ENCODE measurements at regions not wholly inside any gene's neighbourhood (a gene's known extent, or its start where the extent isn't known, plus 50 kb on each side); places are given as distances from the start of the nearest gene placed in this dataset.

DNA sequence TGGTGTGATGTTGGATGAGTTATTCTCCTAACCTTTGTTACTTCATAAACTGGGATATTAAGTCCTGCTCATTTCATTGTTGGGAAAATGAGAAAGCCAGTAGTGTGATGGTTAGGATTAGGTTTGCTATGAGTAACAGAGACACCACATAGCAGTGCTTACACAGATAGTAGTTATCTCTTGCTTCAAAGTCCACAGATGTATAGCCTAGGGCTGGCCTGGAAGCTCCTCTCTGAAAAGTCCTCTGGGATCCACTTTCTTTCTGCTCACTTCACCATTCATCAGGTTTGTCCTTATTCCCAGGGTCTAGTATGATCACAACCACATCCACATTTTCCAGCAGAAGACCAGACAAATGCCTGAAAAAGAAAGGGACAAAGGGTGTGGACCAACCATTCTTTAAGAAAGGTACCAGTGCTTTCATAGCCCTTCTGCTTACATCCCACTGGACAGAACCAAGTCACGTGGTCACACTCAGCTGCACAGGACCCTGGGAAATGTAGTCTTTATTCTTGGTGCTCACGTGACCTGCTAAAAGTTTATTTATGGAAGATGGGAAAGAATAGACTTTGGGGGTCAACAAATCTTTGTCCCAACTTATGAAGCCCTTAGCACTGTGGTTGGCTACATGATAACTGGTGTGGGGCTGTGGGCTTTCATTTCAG lies 108.9 kb downstream of the INSIG2 start:
- DNase-seq (ENCODE audit: low read depth in 2 of 2), result no peak

DNA sequence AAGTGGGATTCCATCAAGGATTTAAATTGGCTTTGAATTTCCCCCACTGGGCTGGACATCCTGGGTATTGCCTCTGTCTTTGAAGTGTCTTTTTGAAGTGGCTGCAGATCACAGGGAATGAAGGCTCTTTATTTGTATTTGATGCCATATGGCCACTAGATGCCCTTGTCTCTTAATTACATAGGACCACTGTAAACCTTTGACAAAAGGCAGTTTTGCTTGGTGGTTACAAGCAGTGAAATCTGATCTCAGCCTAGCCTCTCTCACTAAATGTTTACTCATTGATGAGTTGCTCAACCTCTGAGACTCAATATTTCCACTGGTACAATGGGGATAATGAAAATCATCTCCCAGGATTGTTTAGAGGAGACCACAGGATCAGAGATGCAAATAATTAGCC lies 102.2 kb downstream of the INSIG2 start:
- no peak for DNase-seq (ENCODE audit: low read depth in 2 of 2)

DNA sequence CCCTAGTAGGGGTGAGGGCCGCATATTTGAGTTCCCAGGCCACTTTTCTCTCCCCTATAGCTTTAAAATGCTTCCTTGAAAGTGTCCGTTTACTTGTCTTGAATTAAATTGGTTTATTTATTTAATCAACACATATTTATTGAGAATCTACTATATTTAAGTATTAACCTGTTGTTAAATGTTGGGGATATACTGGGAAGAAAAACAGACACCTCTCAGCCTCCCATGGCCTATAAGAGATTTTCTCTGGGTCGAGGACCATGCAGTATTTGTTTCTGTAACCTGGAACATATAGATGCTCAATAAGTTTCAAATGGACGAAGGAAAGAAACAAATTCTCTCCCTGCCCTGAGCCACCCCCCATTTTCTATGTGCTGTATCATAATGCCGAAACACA lies 98.6 kb downstream of the INSIG2 start:
- no peak for DNase-seq (ENCODE audit: low read depth in 2 of 2)

DNA sequence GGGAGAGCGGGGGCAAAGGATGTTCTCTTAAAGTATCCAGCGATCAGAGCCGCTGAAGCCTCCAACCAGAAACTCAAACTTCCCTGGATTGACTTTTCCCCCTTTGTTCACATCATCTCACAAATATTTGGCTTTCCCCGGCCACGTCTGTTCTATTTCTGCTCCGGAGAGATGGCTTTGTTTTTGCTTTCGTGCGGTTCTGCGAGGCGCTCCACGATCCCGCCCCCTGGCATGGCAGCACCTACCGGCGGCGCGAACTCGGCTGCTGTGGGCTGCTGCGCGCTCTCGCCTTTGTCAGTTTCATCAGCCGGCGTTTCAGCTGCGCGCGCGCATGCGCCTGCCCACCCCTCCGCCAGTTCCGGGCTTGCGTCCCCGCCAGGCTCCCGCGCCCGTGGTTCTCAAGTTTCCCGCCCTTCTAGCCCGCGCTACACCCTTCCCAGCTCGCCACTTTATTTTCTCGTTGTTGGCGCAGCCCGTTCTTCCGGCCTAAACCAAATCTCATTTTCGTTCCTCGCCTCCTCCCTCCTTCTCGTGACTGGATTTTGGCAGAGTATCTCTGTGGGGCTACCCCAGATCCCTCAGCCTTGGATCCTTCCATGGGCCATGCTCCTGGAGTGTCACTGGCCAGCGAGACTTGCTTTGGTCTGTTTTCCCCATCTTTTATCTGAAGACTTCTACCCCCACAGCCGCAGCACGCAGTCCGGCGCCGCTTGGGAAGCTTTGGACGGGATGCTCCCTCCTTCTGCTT lies 98.0 kb downstream of the INSIG2 start:
- peak; percentile 75 to 80 for DNase-seq (ENCODE audit: low read depth in 2 of 2)

DNA sequence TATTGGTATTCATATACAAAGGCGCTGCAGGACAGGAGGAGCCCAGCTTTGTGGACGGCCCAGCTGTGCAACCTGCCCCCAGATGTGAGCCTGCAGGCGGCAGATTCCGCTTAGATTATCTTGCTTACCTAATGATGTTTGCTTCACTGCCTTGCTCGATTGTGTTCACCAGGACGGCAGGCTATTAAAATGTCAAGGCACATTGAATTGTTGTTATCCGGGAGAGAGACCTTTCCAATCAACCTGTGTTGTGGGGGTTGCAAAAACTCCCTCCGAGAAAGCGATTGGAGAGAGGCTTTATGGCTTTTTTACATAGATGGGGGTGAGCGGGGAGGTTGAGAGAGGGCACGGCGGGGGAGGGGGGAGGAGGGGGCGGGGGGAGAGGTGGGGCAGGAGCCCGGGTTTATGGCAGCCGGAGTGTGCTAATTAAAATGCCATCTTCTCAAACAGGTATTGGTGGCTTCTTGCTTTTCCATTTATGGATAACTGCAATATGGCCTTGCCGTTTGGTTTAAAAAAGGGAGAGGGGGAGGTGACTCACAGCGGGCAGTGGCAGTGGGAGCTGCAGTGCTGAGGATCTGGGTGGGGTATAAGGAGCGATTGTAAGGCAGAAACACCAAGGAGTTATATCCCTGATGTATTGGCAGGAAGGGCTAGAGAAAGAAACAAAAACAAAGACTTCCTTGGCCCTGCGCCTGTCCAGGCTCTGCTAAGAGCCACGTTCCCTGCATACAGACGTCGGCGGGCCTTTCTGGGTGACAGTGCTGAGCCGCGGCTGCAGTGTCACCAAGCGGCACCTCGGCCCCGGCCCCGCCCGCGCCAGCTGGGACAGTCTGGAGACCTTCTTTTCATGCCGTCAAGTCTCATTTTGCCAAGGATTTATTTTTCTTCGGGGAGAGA lies 97.2 kb downstream of the INSIG2 start:
- DNase-seq (ENCODE audit: low read depth in 2 of 2), result peak; percentile 28 to 31

DNA sequence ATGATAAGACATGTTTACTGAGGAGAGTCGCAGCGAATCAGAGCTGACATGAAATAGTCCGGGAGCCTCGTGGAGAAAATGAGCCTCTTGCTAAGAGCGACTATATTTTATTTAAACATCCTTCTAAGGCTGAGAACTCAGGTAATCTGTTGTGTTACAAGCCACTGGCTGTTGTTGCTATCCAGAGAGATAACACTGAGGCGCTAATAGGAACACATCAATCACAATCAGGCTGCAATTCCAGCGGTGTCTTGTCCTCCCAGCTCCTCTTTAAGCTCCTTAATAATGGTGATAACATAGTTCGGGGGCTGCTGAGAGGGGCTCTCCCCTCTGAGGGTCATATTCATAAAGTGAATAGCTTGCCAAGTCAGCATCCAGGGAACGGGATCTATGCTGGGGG lies 95.1 kb downstream of the INSIG2 start:
- DNase-seq (ENCODE audit: low read depth in 2 of 2), result no peak

DNA sequence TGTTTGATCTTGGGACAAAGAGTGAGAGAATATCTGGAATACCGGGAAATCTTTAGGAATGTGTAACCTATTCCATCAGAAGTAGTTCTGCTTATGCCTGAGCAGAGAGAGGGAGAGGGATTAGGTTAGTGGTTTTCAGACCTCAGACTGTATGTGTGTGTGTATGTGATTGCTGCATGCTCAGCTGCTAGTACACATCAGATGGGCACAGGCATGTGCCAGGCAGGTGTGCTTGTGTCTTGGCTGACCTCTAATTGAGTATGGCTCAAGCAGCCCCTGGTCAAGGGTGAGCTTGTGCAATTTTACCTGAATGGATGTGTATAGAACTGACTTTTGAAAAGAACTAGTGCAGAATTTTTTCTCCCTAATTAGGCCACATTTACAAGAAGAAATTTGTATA lies 91.2 kb downstream of the INSIG2 start:
- DNase-seq (ENCODE audit: low read depth in 2 of 2), result no peak

DNA sequence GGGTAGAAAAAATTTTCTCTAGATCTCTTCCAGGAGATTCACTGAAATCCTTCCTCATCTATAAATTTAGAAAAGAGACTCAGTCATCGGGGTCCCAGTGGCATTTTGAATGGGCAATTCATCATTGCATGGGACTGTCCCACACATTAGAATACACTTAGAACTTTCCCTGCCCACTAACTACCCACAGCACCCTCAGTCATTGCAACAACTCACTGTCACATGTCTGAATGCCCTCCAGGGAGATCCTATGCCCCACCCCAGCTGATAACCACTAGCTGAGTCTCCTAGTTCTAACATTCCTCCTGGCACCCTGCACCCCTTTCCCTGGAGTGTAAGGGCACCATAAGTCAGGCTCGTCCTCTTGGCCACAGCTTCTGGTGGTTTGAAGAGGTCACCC lies 89.6 kb downstream of the INSIG2 start:
- DNase-seq (ENCODE audit: low read depth in 2 of 2), result no peak

DNA sequence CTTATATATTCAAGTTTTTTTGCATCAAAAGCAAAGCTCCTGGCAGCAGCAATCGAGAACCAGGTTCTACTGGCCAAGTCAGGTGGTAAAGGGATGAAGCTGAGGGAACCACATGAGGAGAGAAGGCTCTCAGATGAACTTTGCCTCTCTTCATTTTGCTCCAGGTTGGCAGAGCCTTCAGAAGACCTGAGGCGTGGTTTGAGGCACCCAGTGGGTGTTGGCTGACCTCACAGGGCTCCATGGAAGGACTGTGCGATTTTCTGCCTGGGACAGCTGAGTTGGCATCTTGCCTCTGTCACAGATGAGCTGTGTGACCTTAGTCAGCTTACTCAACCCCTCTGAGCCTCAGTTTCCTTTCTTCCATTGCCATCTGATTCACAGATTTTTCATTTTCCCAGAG lies 89.0 kb downstream of the INSIG2 start:
- DNase-seq (ENCODE audit: low read depth in 2 of 2), result no peak

DNA sequence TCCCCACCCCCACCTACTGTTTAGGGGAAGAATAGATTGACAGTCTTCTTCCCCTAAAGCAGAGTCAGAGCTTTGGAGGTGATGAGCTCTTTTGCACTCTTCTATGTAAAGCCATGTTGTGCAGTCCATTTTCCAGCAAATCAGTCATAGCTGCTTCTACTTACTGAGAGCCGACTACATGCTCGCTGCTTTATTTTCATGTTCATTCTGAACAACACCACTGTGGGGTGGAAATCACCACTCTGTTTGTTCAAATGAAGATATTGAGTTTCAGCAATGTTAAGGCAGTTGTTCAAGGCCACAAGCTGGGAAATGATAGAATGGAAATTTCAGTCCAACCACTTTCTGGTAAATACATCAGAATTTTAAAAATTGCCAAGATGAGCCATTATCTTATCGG lies 88.3 kb downstream of the INSIG2 start:
- no peak for DNase-seq (ENCODE audit: low read depth in 2 of 2)

DNA sequence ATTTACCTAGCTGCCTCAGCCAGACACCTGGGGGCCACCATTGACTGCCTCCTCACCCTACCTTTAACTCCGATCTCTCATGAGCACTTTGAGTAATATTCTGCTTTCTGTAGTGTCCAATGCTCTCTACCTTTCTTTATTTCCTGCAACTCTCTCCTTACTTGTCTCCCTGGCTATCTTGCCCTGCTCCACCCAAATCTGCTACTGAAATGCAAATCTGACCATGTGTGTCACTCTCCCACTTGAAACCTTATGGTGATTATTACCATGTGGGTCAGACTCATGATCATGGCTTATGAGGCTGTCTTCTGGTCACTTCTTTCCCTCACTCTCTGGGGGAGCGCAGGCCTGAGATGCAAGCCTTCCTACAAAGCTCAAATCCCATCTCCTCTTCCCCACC lies 83.3 kb downstream of the INSIG2 start:
- DNase-seq (ENCODE audit: low read depth in 2 of 2), result no peak

DNA sequence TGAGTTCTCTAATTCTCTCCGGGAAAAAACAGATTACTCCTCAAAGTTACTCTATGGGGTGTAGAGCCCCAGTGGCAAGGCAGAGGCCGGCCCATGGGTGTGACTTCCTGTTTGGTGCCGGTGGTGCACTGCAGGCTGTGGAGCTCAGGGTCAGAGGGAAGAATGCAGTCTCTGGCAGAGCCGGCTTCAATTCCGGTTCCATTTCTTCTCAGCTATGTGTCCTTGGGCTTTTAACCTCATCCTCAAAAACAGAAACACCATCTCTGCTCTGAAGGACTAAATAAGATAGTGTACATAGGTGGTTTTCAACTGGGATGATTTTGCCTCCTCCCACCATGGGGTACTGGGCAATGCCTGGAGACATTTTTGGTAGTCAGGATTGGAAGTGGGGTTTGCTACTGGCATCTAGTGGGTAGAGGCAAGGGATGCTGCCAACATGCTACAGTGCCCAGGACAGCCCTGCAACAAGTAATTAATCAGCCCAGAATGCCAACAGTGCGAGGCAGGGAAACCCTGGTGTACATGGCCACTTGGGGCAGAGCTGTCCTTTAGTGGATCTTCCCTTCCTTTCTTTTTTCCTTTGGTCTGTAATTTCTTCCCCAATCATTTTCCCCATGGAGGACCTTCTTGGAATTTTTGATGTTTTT lies 81.2 kb downstream of the INSIG2 start:
- DNase-seq (ENCODE audit: low read depth in 2 of 2), result peak in 1 of 2 donors; percentile 11

DNA sequence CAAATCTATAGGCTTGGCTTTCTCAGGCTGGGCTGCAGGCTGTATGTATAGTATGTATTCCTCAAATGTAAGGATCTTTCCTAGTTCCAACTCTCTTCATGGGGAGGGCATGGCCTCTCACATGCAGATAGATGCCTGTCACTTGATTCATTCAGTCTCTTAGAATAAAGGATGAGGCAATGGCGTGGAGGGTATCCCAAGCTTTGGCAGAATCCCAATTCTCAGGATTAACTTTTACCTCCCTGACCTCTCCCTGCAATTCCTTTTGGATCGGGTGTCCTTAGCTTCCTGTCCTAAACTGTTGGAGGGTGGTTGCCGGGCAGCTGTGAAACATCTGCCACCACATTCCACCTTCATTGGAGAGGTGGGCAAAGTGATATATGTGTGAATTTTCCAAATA lies 80.3 kb downstream of the INSIG2 start:
- no peak for DNase-seq (ENCODE audit: low read depth in 2 of 2)

DNA sequence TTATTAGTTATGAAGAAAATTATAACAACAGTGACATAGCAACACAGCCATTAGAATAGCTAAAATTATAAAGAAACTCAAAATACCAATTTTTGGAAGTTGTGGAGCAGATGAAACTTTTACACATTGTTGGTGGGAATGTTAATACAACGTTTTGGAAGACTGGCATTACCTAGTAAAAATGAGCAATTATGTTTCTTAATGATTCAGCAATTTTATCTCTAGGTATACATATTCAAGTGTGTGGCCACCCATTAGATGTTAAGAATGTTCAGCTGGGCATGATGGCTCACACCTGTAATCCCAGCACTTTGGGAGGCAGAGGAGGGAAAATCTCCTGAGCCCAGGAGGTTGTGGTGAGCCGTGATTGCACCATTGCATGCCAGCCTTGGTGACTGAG lies 78.8 kb downstream of the INSIG2 start:
- no peak for DNase-seq (ENCODE audit: low read depth in 2 of 2)

DNA sequence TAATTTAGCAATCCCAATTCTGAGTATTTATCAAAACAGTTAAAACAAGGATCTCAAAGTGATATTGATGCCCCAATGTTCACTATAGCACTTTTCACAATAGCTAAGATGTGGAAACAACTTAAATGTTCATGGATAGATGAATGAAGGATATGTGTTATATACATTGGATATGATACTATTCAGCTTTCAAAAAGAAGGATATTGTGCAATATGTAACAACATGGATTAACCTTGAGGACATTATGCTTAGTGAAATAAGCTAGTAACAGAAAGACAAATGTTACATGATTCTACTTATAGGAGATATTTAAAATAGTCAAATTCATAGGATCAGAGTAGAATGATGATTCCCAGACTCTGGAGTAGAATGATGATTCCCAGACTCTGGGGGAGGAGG lies 78.0 kb downstream of the INSIG2 start:
- DNase-seq (ENCODE audit: low read depth in 2 of 2), result no peak

DNA sequence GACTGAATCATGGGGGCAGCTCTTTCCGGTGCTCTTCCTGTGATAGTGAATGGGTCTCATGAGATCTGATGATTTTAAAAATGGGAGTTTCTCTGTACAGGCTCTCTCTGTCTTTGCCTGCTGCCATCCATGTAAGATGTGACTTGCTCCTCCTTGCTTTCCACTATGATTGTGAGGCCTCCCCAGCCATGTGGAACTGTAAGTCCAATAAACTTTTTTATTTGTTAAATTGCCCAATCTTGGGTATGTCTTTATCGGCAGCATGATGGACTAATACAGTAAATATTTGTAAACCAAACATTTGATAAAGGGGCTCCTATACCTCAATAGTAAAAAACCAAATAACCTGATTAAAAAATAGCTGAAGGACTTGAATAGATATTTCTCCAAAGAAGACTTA lies 77.3 kb downstream of the INSIG2 start:
- no peak for DNase-seq (ENCODE audit: low read depth in 2 of 2)
